ENCODE measurements at regions not wholly inside any gene's neighbourhood (a gene's known extent, or its start where the extent isn't known, plus 50 kb on each side); places are given as distances from the start of the nearest gene placed in this dataset.
A peak's percentile ranks its signal among the peaks of the same experiment; 100 is the strongest.

DNA sequence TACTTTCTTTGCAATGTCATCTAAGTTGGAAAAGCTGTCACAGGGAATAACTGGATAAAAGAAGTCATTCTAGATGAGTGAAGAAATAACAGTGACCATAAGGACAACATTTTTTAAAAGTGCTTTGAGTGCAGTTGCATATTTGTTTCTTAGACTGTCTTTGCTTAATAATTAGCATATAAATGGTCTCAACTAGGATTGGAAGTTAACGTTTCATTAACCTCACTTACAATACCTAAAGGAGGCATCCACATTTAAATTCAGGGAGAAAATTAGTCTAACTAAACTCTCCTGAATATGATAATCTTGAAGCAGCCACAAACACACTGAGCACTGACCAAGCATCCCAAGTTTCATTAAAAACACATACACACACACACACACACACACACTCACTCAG is 780.7 kb downstream of the PCDH18 start:
- no peak for DNase-seq (ENCODE audit: low read depth)

DNA sequence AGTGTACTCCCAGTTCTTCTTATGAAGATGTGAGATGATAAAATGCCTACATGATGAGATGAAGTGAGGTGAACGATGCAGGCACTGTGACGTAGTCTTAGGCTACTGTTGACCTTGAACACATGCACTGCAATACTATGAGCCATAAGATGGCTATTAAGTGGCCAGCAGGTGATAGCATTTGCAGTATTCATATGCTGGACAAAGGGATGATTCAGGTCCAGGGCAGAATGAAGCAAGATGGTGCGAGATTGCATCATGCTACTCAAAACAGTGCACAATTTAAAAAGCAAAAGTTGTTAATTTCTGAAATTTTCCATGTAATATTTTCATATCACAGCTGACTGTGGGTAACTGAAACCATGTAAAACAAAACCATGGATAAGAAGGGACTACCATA is 781.4 kb downstream of the PCDH18 start:
- DNase-seq (ENCODE audit: low read depth) = no peak

DNA sequence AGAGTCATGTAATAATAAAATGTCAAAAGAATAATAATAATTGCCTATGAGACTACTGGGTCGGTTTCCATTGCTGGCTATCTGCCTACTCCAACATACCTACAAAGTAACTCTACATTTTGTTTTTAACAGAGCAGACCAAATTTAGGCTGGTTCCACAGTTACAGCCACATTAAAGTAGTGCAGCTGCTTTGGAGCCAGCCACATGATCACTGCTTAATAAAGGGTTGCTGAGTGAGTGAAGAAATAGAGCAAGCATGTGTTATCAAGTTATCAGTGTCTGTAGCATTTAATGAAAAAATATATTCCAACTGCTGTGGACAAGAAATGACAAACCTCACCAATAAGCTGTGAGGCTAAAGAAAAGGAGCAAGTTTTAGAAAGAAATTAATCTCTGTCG is 782.3 kb downstream of the PCDH18 start:
- no peak for DNase-seq (ENCODE audit: low read depth)

DNA sequence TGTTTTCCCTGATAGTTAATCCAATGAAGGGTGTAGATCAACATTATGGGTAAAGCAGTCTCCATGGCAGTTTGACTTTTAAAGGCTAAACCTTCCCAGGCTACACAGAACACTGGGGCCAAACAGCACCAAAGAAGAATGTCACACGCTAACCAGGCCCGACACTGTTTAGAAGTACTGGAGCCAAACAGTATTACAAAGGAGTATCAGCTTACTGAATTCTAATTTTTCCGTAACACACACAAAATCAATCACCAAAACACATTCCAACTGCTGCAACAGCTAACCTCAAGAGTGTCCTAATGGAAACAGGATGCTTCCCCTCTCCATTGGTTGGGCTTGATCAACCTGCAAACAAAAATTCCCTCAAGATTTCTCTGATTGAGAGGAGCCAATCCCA is 783.5 kb downstream of the PCDH18 start:
- no peak for DNase-seq (ENCODE audit: low read depth)

DNA sequence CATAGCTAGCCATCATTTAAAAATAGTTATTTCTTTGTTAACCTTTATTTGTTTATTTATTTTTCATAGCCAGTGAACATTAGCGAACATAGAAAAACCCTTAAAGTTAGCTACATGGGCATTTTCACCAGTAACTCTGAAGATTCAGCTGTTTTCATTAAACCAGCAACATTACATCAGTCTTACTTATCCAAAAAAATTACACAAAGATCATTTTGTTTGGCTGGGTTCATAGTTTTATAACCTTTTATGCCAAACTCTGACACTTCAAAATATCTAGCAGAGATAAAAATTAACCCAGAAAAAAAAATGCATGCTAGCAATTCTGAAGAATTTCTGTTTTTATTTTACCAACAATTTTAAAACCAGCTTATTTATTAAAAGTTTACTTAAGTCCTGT is 784.1 kb downstream of the PCDH18 start:
- DNase-seq (ENCODE audit: low read depth) = no peak

DNA sequence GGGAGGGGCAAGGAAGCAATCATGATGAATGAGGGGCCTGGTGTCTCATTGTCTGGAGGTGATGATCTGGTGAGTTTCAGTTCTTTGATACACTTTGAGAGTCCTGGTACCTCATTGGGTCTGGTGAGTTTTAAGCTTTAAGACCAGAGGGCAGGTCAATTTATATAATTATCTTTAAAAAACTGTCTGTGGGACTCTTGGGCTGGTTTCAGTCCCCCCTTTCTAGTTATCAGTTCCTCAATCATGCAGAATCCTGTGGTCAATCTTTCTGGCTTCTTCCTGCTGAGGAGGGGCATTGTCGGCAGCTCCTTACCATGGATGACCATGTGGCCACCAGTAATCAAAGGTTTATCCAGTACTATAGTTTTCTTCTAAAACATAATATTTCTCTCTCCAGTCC is 789.1 kb downstream of the PCDH18 start:
- DNase-seq (ENCODE audit: low read depth) = no peak

DNA sequence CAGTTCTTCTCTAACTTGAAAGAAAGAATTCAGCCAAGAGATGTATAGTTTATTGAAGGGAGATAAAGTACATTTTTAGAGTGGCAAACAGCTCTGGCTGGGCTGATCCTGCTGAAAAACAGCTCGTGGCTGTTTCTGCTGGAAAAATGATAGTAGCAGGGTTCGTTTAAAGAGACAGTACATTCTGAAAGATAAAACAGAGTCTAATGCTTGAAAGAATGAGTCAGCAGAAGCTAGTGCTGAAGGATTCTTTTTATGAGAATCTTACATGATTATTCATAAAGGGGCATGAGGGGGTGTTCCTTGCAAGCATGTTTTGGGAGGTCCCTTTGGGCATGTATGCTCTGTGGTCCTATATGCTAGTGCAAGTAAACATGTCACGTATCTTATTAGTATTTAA is 790.0 kb downstream of the PCDH18 start:
- no peak for DNase-seq (ENCODE audit: low read depth)

DNA sequence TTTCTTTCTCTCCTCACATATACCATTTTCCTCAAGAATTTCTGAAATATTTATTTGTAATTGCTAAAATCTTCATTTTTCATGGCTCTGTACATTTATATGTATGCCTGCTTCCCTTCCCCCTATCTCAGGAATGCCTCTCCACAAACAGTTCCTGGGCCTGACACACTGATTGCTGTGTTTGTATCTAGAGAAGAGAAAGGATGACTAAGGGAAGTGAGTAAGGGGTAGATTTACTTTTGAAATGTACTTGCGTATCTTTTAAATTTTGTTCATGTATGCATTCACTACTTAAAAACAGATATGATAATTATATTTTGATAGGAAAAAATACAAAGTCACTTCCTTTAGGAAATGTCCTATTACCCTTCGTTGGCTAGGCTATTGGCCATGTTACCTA is 790.8 kb downstream of the PCDH18 start:
- no peak for DNase-seq (ENCODE audit: low read depth)

DNA sequence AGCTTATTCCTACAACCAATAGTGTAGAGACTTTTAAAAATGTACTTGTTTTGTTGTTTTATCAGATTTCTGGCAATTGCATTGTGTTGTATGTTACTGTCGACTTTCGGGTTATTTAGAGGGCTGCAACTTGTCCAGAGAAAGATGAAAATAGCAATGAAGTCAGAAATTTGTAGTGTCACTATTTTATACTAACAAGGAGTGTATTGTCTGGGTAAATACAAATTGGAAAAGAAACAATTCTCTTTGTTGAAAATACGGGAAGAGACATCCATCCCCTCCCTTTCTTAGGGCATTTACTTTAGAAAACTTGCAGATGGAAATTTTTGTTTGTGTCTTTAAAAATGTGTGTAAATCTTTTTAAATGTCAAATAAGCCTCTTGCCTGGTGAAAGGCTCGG is 792.0 kb downstream of the PCDH18 start:
- DNase-seq (ENCODE audit: low read depth) = no peak

DNA sequence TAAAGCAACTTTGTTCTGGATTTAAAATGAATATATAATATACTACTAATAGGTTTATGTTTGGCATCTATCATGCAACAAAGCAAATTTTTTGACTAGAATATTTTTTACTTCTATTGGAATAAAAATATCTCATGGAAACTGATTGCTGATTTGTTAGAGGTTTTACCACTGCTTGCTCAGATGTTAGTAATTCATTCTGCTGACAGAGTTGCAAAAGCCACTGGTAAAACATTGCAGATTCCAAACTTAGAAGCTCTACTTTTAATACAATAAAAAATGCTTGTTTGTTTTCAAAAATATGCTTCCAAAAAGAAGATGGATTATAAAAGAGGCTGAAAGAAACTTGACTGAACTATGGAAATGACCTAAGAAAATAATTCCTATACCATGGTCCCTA is 795.2 kb downstream of the PCDH18 start:
- DNase-seq (ENCODE audit: low read depth) = no peak

DNA sequence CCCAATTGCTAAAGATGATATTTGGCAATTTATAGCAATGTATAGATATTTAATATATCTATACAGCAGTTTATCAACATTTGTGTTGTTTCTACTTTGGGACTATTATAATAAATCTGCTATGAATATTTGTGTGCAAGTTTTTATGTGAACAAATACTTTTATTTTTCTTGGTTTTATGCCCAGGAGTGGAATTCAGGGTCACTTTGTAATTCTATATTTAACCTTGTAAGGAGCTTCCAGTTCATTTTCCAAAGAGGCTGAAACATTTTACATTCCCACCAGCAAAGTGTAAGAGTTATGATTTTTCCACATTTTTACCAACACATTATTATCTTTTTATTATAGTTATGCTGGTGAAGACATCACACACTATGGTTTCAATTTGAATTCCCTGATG is 801.3 kb downstream of the PCDH18 start:
- DNase-seq (ENCODE audit: low read depth) = no peak

DNA sequence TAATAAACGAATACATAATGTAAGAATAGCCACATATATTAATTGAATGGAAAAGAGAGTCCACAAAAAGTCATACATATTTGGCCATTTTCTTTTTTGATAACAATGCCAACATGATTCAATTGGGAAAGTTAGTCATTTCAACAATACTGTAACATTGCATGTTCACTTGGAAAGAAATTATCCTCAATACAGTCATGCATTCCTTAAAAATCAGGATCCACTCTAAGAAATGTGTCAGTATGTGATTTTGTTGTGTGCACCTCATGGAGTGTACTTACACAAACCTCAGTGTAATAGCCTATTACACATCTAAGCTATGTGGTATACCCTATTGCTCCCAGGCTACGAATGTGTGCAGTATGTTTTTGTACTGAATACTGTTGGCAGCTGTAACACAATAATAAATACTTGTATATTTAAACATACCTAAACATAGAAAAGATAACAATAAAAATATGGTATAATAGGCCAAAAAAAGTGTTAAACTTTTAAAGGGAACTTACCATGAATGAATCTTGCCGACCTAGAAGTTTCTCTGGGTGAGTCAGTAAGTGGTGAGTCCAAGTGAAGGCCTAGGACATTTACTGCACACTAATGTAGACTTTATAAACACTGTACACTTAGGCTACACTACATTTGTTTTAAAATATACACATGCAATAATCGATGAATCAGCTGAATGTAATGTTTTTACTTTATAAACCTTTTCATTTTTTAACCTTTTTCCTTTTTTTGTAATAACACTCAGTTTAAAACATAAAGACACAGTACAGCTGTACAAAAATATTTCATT is 806.8 kb downstream of the PCDH18 start:
- no peak for DNase-seq (ENCODE audit: low read depth)

DNA sequence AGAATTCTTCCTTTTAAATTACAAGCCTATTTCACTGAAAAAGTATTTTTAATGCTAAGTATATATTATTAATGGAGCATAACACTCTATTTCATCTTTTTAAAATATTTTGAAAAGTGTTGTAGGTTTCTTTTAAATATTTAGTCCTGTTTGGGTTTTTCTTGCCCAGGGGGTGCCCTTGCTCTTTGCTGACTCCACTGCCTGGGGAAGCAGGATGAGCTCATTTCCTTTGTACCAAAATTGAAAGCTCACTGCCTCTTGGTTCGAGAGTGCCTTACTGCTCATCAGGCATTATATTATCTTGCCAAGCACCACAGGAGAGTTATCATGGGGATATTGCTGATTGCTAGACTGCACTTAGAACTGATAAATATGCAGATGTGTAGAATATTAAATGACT is 819.2 kb downstream of the PCDH18 start:
- DNase-seq (ENCODE audit: low read depth) = peak; percentile 4

DNA sequence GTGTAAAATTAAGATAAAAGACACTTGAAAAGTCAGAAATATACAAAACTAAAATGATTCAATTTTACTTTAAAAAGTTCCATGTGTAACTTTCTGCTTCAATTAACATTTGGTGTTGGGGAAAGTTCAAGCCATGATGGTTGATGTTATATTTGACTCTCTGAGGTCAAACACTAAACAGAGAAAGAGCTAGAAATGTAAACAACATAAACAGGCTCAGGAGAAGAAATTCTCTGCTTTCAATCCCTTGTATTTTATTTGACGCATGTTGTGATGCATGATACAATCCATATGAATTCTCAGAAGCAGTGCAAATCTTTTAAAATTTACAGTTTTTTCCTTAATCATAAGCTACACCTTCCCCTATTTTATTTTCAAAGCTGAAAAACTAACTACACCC is 822.4 kb downstream of the PCDH18 start:
- no peak for DNase-seq (ENCODE audit: low read depth)

DNA sequence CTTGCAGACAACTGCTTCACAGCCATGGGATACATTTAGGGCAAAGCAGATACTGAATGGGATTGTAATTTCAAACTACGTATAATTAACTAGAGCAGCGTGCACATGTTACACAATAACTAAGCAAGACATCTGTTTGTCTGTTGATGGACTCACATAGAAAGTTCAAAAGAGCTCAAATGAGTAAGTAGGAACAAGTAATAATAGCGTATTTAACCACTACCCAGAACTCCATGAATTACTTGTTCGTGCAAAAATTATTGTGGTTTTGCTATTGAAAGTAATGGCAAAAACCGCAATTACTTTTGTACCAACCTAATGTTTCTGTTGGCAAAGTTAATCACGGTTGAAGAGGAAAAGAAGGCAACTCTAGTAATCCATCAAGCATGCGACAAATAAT is 825.4 kb downstream of the PCDH18 start:
- DNase-seq (ENCODE audit: low read depth) = no peak

DNA sequence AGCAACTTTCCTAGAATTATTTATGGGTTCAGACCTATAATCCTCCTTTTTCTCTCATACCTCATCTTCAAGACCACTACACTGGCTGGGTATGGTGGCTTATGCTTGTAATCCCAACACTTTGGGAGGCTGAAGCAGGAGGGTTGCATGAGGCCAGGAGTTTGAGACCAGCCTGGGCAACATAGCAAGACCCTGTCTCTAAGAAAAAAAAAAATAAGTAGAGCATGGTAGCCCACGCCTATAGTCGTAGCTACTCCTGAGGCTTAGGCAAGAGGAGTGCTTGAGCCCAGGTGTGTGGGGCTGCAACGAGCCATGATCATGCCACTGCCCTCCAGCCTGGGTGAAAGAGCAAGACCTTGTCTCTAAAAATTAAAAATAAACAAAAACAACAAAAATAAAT is 832.4 kb downstream of the PCDH18 start:
- DNase-seq (ENCODE audit: low read depth) = no peak

DNA sequence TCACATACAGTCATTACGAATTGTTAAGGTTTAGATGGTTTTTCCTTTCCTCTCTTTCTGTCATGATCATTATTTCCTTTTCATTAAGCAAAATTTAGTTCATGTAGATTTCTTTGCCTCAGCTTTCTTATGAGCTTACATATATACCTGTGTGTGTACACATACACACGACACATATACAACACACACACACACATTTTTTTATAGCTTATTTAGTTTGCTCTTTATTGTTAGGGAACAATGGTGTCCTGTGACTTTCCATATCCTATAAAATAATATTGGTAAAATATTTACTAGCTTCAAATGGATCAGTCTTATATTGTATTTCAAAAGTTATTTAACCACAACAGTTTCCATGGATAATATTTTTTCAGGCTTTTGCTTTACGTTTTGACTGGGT is 840.7 kb downstream of the PCDH18 start:
- no peak for DNase-seq (ENCODE audit: low read depth)

DNA sequence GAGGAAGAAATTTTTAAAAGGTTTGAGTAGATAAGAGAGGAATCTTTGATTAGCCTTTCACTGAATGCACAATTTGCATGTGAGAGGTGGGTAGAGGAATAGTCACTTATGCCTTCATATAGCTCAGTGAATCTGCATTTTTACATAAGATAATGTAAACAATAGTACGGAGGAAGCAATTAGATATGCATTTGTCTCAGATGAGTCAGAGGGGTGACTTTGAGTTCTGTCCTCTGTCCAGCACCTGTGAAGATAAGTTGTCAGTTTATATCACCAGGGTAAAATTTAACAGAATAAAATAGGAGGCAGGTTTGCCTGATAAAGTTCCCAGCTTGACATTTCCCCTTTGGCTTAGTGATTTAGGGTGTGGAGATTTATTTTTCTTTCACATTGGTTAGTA is 841.9 kb downstream of the PCDH18 start:
- DNase-seq (ENCODE audit: low read depth) = no peak

DNA sequence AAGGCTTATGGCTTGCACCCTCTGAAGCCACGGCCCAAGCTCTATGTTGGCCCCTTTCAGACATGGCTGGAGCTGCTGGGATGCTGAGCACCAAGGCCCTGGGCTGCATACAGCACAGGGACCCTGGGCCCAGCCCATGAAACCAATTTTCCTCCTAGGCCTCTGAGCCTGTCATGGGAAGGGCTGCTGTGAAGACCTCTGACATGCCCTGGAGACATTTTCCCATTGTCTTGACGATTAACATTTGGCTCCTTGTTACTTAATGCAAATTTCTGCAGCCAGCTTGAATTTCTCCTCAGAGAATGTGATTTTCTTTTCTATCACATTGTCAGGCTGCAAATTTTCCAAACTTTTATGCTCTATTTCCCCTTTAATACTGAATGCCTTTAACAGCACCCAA is 844.7 kb downstream of the PCDH18 start:
- DNase-seq (ENCODE audit: low read depth) = no peak

DNA sequence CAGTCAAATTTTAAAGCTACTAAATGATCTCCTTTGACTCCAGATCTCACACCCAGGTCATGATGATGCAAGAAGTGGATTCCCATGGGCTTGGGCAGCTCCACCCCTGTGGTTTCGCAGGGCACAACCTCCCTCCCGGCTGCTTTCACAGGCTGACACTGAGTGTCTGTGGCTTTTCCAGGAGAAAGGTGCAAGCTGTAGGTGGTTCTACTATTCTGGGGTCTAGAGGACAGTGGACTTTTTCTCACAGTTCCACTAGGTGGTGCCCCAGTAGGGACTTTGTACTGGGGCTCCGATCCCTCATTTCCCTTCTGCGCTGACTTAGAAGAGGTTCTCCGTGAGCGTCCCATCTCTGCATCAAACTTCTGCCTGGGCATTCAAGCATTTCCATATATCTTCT is 845.2 kb downstream of the PCDH18 start:
- DNase-seq (ENCODE audit: low read depth) = no peak

DNA sequence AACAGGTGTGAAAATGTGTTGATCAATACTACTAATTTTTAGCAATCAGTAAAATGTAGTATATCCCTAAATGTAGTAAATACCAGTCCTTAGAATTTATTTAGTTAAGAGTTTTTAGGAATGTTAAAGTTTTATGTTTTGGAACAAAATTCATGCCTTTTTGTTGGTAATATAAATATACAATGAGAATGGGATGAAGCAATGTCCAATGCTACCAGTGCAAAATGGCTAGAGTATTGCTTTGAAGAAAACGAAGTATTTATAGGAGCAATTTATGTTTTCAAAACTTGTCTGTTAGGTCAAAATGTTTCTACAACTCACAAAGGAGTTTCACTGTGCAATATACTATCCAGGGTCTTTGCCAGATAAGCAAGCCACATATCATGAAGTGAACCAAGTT is 851.5 kb downstream of the PCDH18 start:
- no peak for DNase-seq (ENCODE audit: low read depth)

DNA sequence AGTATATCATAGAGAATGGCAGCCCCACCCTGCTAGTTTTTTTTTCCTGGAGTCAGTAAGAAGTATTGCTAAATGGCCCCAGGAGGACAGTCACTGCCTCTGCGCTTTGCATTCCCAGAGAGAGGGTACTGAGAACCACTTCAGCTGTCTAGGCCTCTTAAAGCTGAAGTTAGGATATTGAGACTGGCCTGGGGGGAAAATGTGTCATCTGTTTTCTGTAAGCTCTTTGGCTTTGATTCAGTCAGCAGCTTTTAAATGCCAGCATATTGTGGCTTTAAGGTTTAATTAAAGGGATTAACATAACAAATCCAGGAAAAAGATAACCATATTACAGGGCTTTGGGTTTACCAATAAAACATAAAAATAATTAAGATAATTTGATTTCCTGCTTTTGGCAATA is 852.0 kb downstream of the PCDH18 start:
- DNase-seq (ENCODE audit: low read depth) = peak; percentile 3

DNA sequence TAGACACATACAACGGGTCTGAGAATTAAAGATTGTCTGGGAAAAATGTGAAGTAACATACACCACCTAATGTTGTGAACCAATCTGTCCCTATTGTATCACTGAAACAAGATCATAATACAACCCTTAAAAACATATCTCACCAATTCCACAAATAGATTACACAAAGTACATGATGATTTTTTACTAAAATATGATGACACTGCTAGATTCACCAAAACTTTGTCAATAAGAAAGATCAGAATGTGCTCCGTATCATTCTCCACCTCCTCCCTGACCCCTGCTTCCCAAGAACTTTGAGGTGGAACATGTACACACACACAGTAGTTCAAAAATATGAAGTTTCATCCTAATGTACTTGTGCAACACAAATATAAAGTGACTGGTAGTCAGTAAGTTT is 862.0 kb downstream of the PCDH18 start:
- no peak for DNase-seq (ENCODE audit: low read depth)

DNA sequence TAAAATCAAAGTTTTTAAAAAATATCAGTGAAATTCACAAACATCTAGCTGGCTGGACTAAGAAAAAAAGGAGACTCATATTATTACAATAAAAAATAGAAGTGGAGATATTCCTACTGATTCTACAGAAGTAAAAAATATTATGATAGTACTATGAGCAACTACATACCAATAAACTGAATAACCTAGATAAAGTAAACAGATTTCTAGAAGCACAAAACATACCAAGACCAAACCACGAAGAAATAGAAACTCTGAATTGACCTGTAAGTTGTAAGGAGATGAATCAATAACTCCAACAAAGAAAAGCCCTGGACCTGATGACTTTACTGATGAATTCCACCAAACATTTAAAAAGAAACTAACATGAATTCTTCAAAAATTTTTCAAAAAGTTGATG is 867.3 kb downstream of the PCDH18 start:
- no peak for DNase-seq (ENCODE audit: low read depth)

DNA sequence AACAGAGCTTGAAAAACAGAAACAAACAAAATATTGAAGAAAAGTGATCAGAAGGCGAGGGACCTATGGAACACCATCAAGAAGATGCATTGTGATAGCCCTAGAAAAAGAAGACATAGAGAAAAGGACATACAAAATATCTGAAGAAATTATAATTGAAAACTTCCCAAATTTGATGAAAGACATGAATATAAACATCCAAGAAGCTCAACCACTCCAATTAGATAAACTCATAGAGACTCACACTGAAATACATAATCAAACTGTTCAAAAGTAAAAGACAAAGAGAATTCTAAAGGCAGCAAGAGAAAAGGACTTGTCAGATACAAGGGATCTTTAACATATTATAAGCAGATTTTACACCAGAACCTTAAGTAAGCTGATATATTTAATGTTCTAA is 869.8 kb downstream of the PCDH18 start:
- DNase-seq (ENCODE audit: low read depth) = no peak
